Neural cell (in vitro differentiated cells): ENCODE measurements at regions not wholly inside any gene's neighbourhood (a gene's known extent, or its start where the extent isn't known, plus 50 kb on each side); places are given as distances from the start of the nearest gene placed in this dataset.
A peak's percentile ranks its signal among the peaks of the same experiment; 100 is the strongest.

Source experiments
- H2AFZ ChIP-seq: fragments of 200-600, 300-800 bp; sonication (generic), shearing (Covaris generic); 2 replicates; pipeline ENCODE4 v1.6.0; 2014; ENCODE audit warnings: low read depth, mild to moderate bottlenecking, antibody characterized with exemption, low read length, moderate library complexity
- H3F3A ChIP-seq: fragments of 200-600 bp; shearing (Covaris generic); 2 replicates; pipeline ENCODE4 v1.6.1; 2016; ENCODE audit warnings: mild to moderate bottlenecking, moderate library complexity, mixed read lengths, antibody characterized with exemption, low read length; ENCODE audit not compliant: insufficient read depth, poor library complexity, severe bottlenecking
- H3K27ac ChIP-seq: fragments of 200-600, 300-800 bp; sonication (generic), shearing (Covaris generic); 2 replicates; pipeline ENCODE4 v1.5.1; 2014; ENCODE audit warnings: mild to moderate bottlenecking, low read length, moderate library complexity
- H3K27me3 ChIP-seq: fragments of 300-800, 200-600 bp; sonication (generic), shearing (Covaris generic); 2 replicates; pipeline ENCODE4 v1.6.0; 2014; ENCODE audit warnings: mild to moderate bottlenecking, low read depth, low read length, moderate library complexity; ENCODE audit not compliant: insufficient read depth
- H3K36me3 ChIP-seq: fragments of 300-800, 200-600 bp; sonication (generic), shearing (Covaris generic); 2 replicates; pipeline ENCODE4 v1.5.1; 2014; ENCODE audit warnings: mild to moderate bottlenecking, antibody characterized with exemption, low read length, moderate library complexity; ENCODE audit not compliant: insufficient read depth
- H3K4me2 ChIP-seq: fragments of 300-800, 200-600 bp; sonication (generic), shearing (Covaris generic); 2 replicates; pipeline ENCODE4 v1.6.0; 2014; ENCODE audit warnings: mild to moderate bottlenecking, low read length
- H3K4me3 ChIP-seq: fragments of 300-800, 200-600 bp; sonication (generic), shearing (Covaris generic); 2 replicates; pipeline ENCODE4 v1.5.1; 2014; ENCODE audit warnings: mild to moderate bottlenecking, low read length, moderate library complexity
- H3K79me2 ChIP-seq: fragments of 200-600 bp; shearing (Covaris generic); replicated peaks from 2 replicates; pipeline ENCODE4 v1.6.0; 2014; ENCODE audit warnings: mild to moderate bottlenecking, low read length, moderate library complexity; ENCODE audit not compliant: insufficient read depth
- H3K9ac ChIP-seq: fragments of 300-800, 200-600 bp; sonication (generic), shearing (Covaris generic); 2 replicates; pipeline ENCODE4 v1.6.1; 2016; ENCODE audit warnings: mild to moderate bottlenecking, low read length, mixed read lengths
- H3K9me2 ChIP-seq: fragments of 200-600 bp; shearing (Covaris generic); 2 replicates; pipeline ENCODE4 v1.6.1; 2016; ENCODE audit warnings: mild to moderate bottlenecking, low read length, mixed read lengths; ENCODE audit not compliant: insufficient read depth
- H3K9me3 ChIP-seq: fragments of 200-600, 300-800 bp; sonication (generic), shearing (Covaris generic); 2 replicates; pipeline ENCODE4 v1.6.1; 2016; ENCODE audit warnings: mild to moderate bottlenecking, mixed run types, low read length, moderate library complexity, mixed read lengths
- H4K20me1 ChIP-seq: fragments of 200-600 bp; shearing (Covaris generic); 2 replicates; pipeline ENCODE4 v1.6.1; 2016; ENCODE audit warnings: mild to moderate bottlenecking, mixed run types; ENCODE audit not compliant: insufficient read depth
- EP300 ChIP-seq: fragments of 450-650 bp; conservative IDR thresholded peaks from 2 replicates; pipeline ENCODE4 v1.6.1; 2014; ENCODE audit warnings: antibody characterized with exemption, mild to moderate bottlenecking, moderate library complexity; ENCODE audit not compliant: poor library complexity, severe bottlenecking
- EZH2 ChIP-seq: fragments of 200-600, 300-800 bp; shearing (Covaris generic), sonication (generic); IDR thresholded peaks from 2 replicates; pipeline ENCODE4 v1.6.1; 2014; ENCODE audit warnings: antibody characterized with exemption, low read length, borderline replicate concordance, mild to moderate bottlenecking; ENCODE audit not compliant: insufficient read depth, poor library complexity, severe bottlenecking
- MXI1 ChIP-seq: fragments of 450-650 bp; conservative IDR thresholded peaks from 2 replicates; pipeline ENCODE4 v1.6.1; 2014; ENCODE audit warnings: antibody characterized with exemption, mild to moderate bottlenecking; ENCODE audit not compliant: poor library complexity, severe bottlenecking
- POLR2AphosphoS5 ChIP-seq: IDR thresholded peaks from 2 replicates; pipeline ENCODE4 v1.6.1; 2012
- RAD21 ChIP-seq: fragments of 450-650 bp; conservative IDR thresholded peaks from 2 replicates; pipeline ENCODE4 v1.6.1; 2014; ENCODE audit warnings: antibody characterized with exemption, mild to moderate bottlenecking, moderate library complexity
- SMC3 ChIP-seq: fragments of 450-650 bp; conservative IDR thresholded peaks from 2 replicates; pipeline ENCODE4 v1.6.1; 2014; ENCODE audit warnings: antibody characterized with exemption, mild to moderate bottlenecking, moderate library complexity; ENCODE audit not compliant: poor library complexity
- TAF1 ChIP-seq: IDR thresholded peaks from 2 replicates; pipeline ENCODE4 v1.6.1; 2012; ENCODE audit warnings: low read depth
- TF ChIP-seq, protein P1 (sequence below): IDR thresholded peaks from 2 replicates; pipeline ENCODE4 v1.6.1; 2012; ENCODE audit warnings: borderline replicate concordance
- TF ChIP-seq, protein P2 (sequence below): fragments of 450-650 bp; IDR thresholded peaks from 2 replicates; pipeline ENCODE4 v1.5.1; 2014; ENCODE audit warnings: antibody characterized with exemption, mild to moderate bottlenecking, moderate library complexity; ENCODE audit not compliant: poor library complexity, severe bottlenecking

DNA sequence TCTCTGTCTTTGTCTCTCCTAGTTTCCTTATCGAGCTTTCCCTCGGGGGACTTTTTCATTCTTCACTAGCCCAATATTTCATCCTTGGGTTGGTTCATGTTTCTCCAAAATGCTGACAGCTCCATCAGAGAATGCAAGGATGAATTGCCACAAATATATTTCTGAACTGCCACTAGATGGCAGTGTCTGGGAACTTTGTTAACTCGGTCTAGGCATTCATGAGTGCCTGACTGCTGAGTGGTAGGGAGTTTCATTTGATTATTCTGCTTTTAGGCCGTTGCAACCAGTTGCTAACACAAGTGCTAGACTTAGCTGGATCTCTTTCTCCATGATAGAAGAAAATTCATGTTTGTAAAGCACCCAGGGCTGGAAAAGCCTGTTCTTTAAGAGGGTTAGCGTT, 73.5 kb upstream of the RAP2C start:
- no peak overlapping the region for H2AFZ ChIP-seq
- TF ChIP-seq SMC3 (peak; percentile 78), MXI1 (no peak), RAD21 (peak; percentile 71), EP300 (no peak), POLR2AphosphoS5 (no peak), TAF1 (no peak), EZH2 (no peak)
- TF ChIP-seq, protein P1, sequence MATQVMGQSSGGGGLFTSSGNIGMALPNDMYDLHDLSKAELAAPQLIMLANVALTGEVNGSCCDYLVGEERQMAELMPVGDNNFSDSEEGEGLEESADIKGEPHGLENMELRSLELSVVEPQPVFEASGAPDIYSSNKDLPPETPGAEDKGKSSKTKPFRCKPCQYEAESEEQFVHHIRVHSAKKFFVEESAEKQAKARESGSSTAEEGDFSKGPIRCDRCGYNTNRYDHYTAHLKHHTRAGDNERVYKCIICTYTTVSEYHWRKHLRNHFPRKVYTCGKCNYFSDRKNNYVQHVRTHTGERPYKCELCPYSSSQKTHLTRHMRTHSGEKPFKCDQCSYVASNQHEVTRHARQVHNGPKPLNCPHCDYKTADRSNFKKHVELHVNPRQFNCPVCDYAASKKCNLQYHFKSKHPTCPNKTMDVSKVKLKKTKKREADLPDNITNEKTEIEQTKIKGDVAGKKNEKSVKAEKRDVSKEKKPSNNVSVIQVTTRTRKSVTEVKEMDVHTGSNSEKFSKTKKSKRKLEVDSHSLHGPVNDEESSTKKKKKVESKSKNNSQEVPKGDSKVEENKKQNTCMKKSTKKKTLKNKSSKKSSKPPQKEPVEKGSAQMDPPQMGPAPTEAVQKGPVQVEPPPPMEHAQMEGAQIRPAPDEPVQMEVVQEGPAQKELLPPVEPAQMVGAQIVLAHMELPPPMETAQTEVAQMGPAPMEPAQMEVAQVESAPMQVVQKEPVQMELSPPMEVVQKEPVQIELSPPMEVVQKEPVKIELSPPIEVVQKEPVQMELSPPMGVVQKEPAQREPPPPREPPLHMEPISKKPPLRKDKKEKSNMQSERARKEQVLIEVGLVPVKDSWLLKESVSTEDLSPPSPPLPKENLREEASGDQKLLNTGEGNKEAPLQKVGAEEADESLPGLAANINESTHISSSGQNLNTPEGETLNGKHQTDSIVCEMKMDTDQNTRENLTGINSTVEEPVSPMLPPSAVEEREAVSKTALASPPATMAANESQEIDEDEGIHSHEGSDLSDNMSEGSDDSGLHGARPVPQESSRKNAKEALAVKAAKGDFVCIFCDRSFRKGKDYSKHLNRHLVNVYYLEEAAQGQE, result no peak
- TF ChIP-seq, protein P2, sequence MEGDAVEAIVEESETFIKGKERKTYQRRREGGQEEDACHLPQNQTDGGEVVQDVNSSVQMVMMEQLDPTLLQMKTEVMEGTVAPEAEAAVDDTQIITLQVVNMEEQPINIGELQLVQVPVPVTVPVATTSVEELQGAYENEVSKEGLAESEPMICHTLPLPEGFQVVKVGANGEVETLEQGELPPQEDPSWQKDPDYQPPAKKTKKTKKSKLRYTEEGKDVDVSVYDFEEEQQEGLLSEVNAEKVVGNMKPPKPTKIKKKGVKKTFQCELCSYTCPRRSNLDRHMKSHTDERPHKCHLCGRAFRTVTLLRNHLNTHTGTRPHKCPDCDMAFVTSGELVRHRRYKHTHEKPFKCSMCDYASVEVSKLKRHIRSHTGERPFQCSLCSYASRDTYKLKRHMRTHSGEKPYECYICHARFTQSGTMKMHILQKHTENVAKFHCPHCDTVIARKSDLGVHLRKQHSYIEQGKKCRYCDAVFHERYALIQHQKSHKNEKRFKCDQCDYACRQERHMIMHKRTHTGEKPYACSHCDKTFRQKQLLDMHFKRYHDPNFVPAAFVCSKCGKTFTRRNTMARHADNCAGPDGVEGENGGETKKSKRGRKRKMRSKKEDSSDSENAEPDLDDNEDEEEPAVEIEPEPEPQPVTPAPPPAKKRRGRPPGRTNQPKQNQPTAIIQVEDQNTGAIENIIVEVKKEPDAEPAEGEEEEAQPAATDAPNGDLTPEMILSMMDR, result peak; percentile 71
- no peaks in the 10 kb centered on the region for H3K79me2 ChIP-seq
- H3K27ac ChIP-seq, result no peak overlapping the region
- H3K9me2 ChIP-seq, result no peaks in the 10 kb centered on the region
- no peaks in the 10 kb centered on the region for H3K9me3 ChIP-seq
- no peaks in the 10 kb centered on the region for H3F3A ChIP-seq
- H3K4me3 ChIP-seq, result no peak overlapping the region
- H3K27me3 ChIP-seq, result no peaks in the 10 kb centered on the region
- no peak overlapping the region for H3K9ac ChIP-seq
- H3K36me3 ChIP-seq, result no peaks in the 10 kb centered on the region
- H4K20me1 ChIP-seq, result no peaks in the 10 kb centered on the region
- H3K4me2 ChIP-seq, result no peak overlapping the region

DNA sequence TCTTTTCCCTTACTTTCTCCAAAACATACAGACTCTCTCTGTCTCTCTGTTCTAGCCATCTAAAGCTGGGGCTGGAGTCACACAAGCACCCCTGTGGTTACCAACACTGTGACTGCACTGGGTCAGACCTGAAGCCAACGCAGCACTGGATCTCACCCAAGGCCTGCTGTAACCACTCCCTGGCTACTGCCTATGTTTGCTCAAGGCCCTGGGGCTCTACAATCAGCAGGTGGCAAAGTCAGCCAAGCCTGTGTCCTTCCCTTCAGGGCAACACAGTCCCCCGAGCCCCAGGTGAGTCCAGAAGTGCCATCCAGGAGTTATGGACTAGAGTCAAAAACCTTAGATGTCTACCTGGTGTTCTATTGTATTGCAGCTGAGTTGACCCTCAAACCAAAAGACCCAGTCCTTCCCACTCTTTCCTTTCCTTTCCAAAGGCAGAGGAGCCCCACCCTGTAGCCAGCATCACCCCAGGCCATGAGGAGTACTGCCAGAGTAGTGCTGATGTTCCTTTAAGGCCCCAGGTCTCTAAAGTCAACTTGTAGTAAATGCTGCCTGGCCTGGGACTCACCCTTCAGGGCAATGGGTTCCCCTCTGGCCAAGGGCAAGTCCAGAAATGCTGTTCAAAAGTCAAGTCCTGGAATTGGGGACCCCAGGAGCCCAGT, 58.8 kb upstream of the RAP2C start:
- no peaks in the 10 kb centered on the region for H3K9me3 ChIP-seq
- H3K79me2 ChIP-seq, result no peaks in the 10 kb centered on the region
- H3K27ac ChIP-seq, result no peak overlapping the region
- no peak overlapping the region for H2AFZ ChIP-seq
- H3K9me2 ChIP-seq, result no peaks in the 10 kb centered on the region
- no peaks in the 10 kb centered on the region for H3K27me3 ChIP-seq
- no peaks in the 10 kb centered on the region for H3F3A ChIP-seq
- H3K9ac ChIP-seq, result no peak overlapping the region
- H3K4me3 ChIP-seq, result no peak overlapping the region
- no peaks in the 10 kb centered on the region for H3K36me3 ChIP-seq
- TF ChIP-seq EZH2 (no peak), EP300 (no peak), RAD21 (no peak), POLR2AphosphoS5 (no peak), SMC3 (no peak), TAF1 (no peak), MXI1 (no peak)
- TF ChIP-seq, protein P1, result no peak
- TF ChIP-seq, protein P2, result no peak
- H4K20me1 ChIP-seq, result no peaks in the 10 kb centered on the region
- no peak overlapping the region for H3K4me2 ChIP-seq
